H9 (cell line): ENCODE measurements at regions not wholly inside any gene's neighbourhood (a gene's known extent, or its start where the extent isn't known, plus 50 kb on each side); places are given as distances from the start of the nearest gene placed in this dataset.

Experiments
- DNase-seq: peaks from one replicate; pipeline ENCODE4 v3.0.0-alpha.2; 2017
- H2AFZ ChIP-seq: one replicate; pipeline ENCODE4 v1.6.1; 2013; ENCODE audit warnings: mild to moderate bottlenecking, low read length, control low read depth, moderate library complexity
- H2AK5ac ChIP-seq: 2 replicates; pipeline ENCODE4 v1.6.1; 2013; ENCODE audit warnings: low read length, control low read depth, mixed read lengths; ENCODE audit not compliant: insufficient read length
- H2BK120ac ChIP-seq: one replicate; pipeline ENCODE4 v1.6.1; 2013; ENCODE audit warnings: low read depth, mild to moderate bottlenecking, low read length, control low read depth, inconsistent platforms; ENCODE audit not compliant: poor library complexity, severe bottlenecking
- H2BK12ac ChIP-seq: 2 replicates; pipeline ENCODE4 v1.6.1; 2013; ENCODE audit warnings: low read length, control low read depth, mixed read lengths, low read depth; ENCODE audit not compliant: insufficient read length
- H2BK15ac ChIP-seq: 2 replicates; pipeline ENCODE4 v1.6.1; 2013; ENCODE audit warnings: low read depth, low read length, control low read depth
- H2BK20ac ChIP-seq: one replicate; pipeline ENCODE4 v1.6.1; 2013; ENCODE audit warnings: low read depth, mild to moderate bottlenecking, low read length, control low read depth, inconsistent platforms; ENCODE audit not compliant: poor library complexity, severe bottlenecking
- H2BK5ac ChIP-seq: 2 replicates; pipeline ENCODE4 v1.6.1; 2013; ENCODE audit warnings: low read length, control low read depth, mixed read lengths; ENCODE audit not compliant: insufficient read length
- H3K14ac ChIP-seq: 2 replicates; pipeline ENCODE4 v1.6.1; 2013; ENCODE audit warnings: low read length, control low read depth; ENCODE audit not compliant: insufficient read depth
- H3K18ac ChIP-seq: 2 replicates; pipeline ENCODE4 v1.6.1; 2013; ENCODE audit warnings: low read depth, mild to moderate bottlenecking, mixed read lengths, low read length, control low read depth; ENCODE audit not compliant: insufficient read length
- H3K23ac ChIP-seq: 2 replicates; pipeline ENCODE4 v1.6.1; 2013; ENCODE audit warnings: low read length, control low read depth, mixed read lengths, low read depth; ENCODE audit not compliant: insufficient read length
- H3K23me2 ChIP-seq: 2 replicates; pipeline ENCODE4 v1.6.1; 2013; ENCODE audit warnings: low read depth, mild to moderate bottlenecking, mixed read lengths, low read length, control low read depth; ENCODE audit not compliant: insufficient read length, poor library complexity, severe bottlenecking
- H3K27ac ChIP-seq: 2 replicates; pipeline ENCODE4 v1.5.1; 2013; ENCODE audit warnings: low read length, control low read depth, mixed read lengths, low read depth; ENCODE audit not compliant: insufficient read length
- H3K27me3 ChIP-seq: 2 replicates; pipeline ENCODE4 v1.6.1; 2013; ENCODE audit warnings: low read length, control low read depth, inconsistent platforms; ENCODE audit not compliant: insufficient read depth
- H3K4ac ChIP-seq: 2 replicates; pipeline ENCODE4 v1.6.1; 2013; ENCODE audit warnings: low read depth, mild to moderate bottlenecking, control low read depth, inconsistent platforms, low read length, moderate library complexity
- H3K4me1 ChIP-seq: 2 replicates; pipeline ENCODE4 v1.6.1; 2013; ENCODE audit warnings: low read length, control low read depth, inconsistent platforms; ENCODE audit not compliant: insufficient read depth
- H3K4me2 ChIP-seq: 2 replicates; pipeline ENCODE4 v1.6.1; 2013; ENCODE audit warnings: low read length, control low read depth, mixed read lengths; ENCODE audit not compliant: insufficient read length, insufficient read depth
- H3K56ac ChIP-seq: 2 replicates; pipeline ENCODE4 v1.6.1; 2013; ENCODE audit warnings: low read depth, mild to moderate bottlenecking, mixed read lengths, low read length, control low read depth; ENCODE audit not compliant: insufficient read length
- H3K79me1 ChIP-seq: 2 replicates; pipeline ENCODE4 v1.6.1; 2013; ENCODE audit warnings: low read depth, mild to moderate bottlenecking, moderate library complexity, low read length, control low read depth, inconsistent platforms; ENCODE audit not compliant: insufficient read depth, poor library complexity, severe bottlenecking
- H3K79me2 ChIP-seq: 2 replicates; pipeline ENCODE4 v1.6.1; 2013; ENCODE audit warnings: low read length, control low read depth, inconsistent platforms; ENCODE audit not compliant: insufficient read depth
- H3K9ac ChIP-seq: 2 replicates; pipeline ENCODE4 v1.6.1; 2013; ENCODE audit warnings: low read length, control low read depth, mixed read lengths; ENCODE audit not compliant: insufficient read length; ENCODE audit errors: extremely low read depth
- H3K9me3 ChIP-seq: one replicate; pipeline ENCODE4 v1.6.1; 2013; ENCODE audit warnings: low read depth, low read length, inconsistent platforms; ENCODE audit not compliant: control insufficient read depth
- H3T11ph ChIP-seq: one replicate; pipeline ENCODE4 v1.6.1; 2013; ENCODE audit warnings: mild to moderate bottlenecking, low read length, control low read depth, inconsistent platforms
- H4K20me1 ChIP-seq: one replicate; pipeline ENCODE4 v1.6.1; 2013; ENCODE audit not compliant: control insufficient read depth, insufficient read length, insufficient read depth
- H4K5ac ChIP-seq: 2 replicates; pipeline ENCODE4 v1.6.1; 2013; ENCODE audit warnings: low read depth, mild to moderate bottlenecking, mixed read lengths, low read length, control low read depth; ENCODE audit not compliant: insufficient read length
- H4K8ac ChIP-seq: replicated peaks from 2 replicates; pipeline ENCODE4 v1.6.1; 2013; ENCODE audit warnings: low read length, control low read depth, mixed read lengths, low read depth; ENCODE audit not compliant: insufficient read length
- H4K91ac ChIP-seq: 2 replicates; pipeline ENCODE4 v1.6.1; 2013; ENCODE audit warnings: low read depth, mild to moderate bottlenecking, moderate library complexity, mixed read lengths, low read length, control low read depth; ENCODE audit not compliant: insufficient read length
- H3K27ac Mint-ChIP-seq, 3 experiments: 2 replicates in 2 of 3; 3 replicates in 1 of 3; pipeline ENCODE4 v1.8.0; 2020 to 2021; ENCODE audit warnings: mixed read lengths in 3 of 3, mild to moderate bottlenecking in 1 of 3, moderate library complexity in 1 of 3
- H3K27me3 Mint-ChIP-seq: 2 replicates; pipeline ENCODE4 v1.8.0; 2021; ENCODE audit warnings: low read depth, mild to moderate bottlenecking, moderate library complexity, mixed read lengths
- H3K36me3 Mint-ChIP-seq, 3 experiments: 2 replicates in 2 of 3; 3 replicates in 1 of 3; pipeline ENCODE4 v1.8.0; 2020 to 2021; ENCODE audit warnings: low read depth in 3 of 3, mixed read lengths in 3 of 3; ENCODE audit not compliant: insufficient read depth in 1 of 3
- H3K4me1 Mint-ChIP-seq, 2 experiments: 2 replicates each; pipeline ENCODE4 v1.8.0; 2020; ENCODE audit warnings: mixed read lengths in 2 of 2
- H3K4me3 Mint-ChIP-seq, 2 experiments: 2 replicates in 1 of 2; 3 replicates in 1 of 2; pipeline ENCODE4 v1.8.0; 2020 to 2021; ENCODE audit warnings: mild to moderate bottlenecking in 2 of 2, mixed read lengths in 2 of 2, moderate library complexity in 1 of 2
- H3K9me3 Mint-ChIP-seq, 2 experiments: 2 replicates in 1 of 2; 3 replicates in 1 of 2; pipeline ENCODE4 v1.8.0; 2020; ENCODE audit warnings: mild to moderate bottlenecking in 2 of 2, mixed read lengths in 2 of 2, moderate library complexity in 1 of 2
- WGBS: extraction: QIAGEN DNeasy Blood & Tissue Kit; methylation state at CpG from one replicate; pipeline ENCODE4 v1.1.7; 2013; ENCODE audit warnings: missing lambda C conversion rate, low lambda C conversion rate, mixed read lengths; ENCODE audit not compliant: insufficient read length; ENCODE audit errors: extremely low coverage; 5-methylcytosine and 5-hydroxymethylcytosine counted together
- TF ChIP-seq, protein P1 (sequence below): fragments of 200-600 bp; sonication (generic); conservative IDR thresholded peaks from 3 replicates; pipeline ENCODE4 v1.8.0; 2021; ENCODE audit warnings: antibody characterized with exemption, mild to moderate bottlenecking

DNA sequence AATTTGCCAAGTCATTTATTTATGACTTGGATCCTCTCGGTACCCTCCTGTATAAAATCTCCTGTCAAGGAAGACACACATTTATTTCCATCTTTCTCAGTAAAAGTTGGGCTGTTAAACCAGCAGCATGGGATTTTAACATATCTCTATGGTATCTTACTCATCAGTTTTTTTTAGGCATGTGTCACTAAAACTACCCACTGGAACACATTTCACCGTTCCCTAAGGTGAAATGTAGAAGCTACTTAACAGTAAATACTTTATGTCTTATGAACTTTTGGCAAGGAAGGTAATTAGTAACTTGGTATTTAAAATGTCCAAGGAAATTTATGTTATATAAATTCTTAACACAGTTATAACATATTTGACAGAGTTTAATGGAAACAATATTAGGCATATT is 152.5 kb upstream of the HDAC9 start:
- Histone ChIP-seq H4K20me1 (no peaks in the 10 kb centered on the region), H4K8ac (no peak overlapping the region), H3K23ac (no peak overlapping the region), H2BK15ac (no peak overlapping the region), H4K91ac (no peak overlapping the region), H3K4ac (no peak overlapping the region), H3K9ac (no peak overlapping the region), H3K27ac (no peak overlapping the region), H3K23me2 (no peaks in the 10 kb centered on the region), H4K5ac (no peak overlapping the region), H3K79me2 (no peaks in the 10 kb centered on the region), H3K4me2 (no peak overlapping the region), H3K27me3 (no peaks in the 10 kb centered on the region), H2AK5ac (no peak overlapping the region), H2BK5ac (no peak overlapping the region), H3K56ac (no peak overlapping the region), H2BK20ac (no peak overlapping the region), H3K9me3 (no peaks in the 10 kb centered on the region), H2AFZ (no peak overlapping the region), H2BK120ac (no peak overlapping the region), H3K14ac (no peak overlapping the region), H3T11ph (no peak overlapping the region), H3K18ac (no peak overlapping the region), H3K79me1 (no peaks in the 10 kb centered on the region), H2BK12ac (no peak overlapping the region), H3K4me1 (no peaks in the 10 kb centered on the region)
- Mint-ChIP-seq H3K4me1 (peaks cover 3 to 6% of the 10 kb centered on the region in 2 experiments), H3K9me3 (peaks cover 10% of the 10 kb centered on the region in 2 experiments), H3K36me3 (peaks cover 3 to 9% (median 3%) of the 10 kb centered on the region in 3 experiments; a peak in 5 of 7 replicates), H3K27me3 (no peaks in the 10 kb centered on the region), H3K4me3 (no peak overlapping the region), H3K27ac (no peak overlapping the region)
- WGBS = no CpG with 5 or more reads among the region's 2 CpGs
- TF ChIP-seq, protein P1, sequence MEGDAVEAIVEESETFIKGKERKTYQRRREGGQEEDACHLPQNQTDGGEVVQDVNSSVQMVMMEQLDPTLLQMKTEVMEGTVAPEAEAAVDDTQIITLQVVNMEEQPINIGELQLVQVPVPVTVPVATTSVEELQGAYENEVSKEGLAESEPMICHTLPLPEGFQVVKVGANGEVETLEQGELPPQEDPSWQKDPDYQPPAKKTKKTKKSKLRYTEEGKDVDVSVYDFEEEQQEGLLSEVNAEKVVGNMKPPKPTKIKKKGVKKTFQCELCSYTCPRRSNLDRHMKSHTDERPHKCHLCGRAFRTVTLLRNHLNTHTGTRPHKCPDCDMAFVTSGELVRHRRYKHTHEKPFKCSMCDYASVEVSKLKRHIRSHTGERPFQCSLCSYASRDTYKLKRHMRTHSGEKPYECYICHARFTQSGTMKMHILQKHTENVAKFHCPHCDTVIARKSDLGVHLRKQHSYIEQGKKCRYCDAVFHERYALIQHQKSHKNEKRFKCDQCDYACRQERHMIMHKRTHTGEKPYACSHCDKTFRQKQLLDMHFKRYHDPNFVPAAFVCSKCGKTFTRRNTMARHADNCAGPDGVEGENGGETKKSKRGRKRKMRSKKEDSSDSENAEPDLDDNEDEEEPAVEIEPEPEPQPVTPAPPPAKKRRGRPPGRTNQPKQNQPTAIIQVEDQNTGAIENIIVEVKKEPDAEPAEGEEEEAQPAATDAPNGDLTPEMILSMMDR = no peak
- no peak for DNase-seq
